GM12874 (cell line): ENCODE measurements at regions not wholly inside any gene's neighbourhood (a gene's known extent, or its start where the extent isn't known, plus 50 kb on each side); places are given as distances from the start of the nearest gene placed in this dataset.

Experiments
- TF ChIP-seq, protein P1 (sequence below): IDR thresholded peaks from 2 replicates; pipeline ENCODE4 v1.5.1; 2011; ENCODE audit warnings: low read depth, mild to moderate bottlenecking, control low read depth, low read length, moderate library complexity; ENCODE audit not compliant: insufficient read depth

GRCh38 chr3:22759636-22760310 is 443.4 kb upstream of the UBE2E2 start:
- TF ChIP-seq, protein P1, sequence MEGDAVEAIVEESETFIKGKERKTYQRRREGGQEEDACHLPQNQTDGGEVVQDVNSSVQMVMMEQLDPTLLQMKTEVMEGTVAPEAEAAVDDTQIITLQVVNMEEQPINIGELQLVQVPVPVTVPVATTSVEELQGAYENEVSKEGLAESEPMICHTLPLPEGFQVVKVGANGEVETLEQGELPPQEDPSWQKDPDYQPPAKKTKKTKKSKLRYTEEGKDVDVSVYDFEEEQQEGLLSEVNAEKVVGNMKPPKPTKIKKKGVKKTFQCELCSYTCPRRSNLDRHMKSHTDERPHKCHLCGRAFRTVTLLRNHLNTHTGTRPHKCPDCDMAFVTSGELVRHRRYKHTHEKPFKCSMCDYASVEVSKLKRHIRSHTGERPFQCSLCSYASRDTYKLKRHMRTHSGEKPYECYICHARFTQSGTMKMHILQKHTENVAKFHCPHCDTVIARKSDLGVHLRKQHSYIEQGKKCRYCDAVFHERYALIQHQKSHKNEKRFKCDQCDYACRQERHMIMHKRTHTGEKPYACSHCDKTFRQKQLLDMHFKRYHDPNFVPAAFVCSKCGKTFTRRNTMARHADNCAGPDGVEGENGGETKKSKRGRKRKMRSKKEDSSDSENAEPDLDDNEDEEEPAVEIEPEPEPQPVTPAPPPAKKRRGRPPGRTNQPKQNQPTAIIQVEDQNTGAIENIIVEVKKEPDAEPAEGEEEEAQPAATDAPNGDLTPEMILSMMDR = no peak

- TF ChIP-seq, protein P1 = no peak
These were observed 437.4 kb upstream of the UBE2E2 start for GRCh38 chr3:22765679-22766078.

GRCh38 chr3:22777834-22778233 is 425.3 kb upstream of the UBE2E2 start:
- TF ChIP-seq, protein P1 = no peak

GRCh38 chr3:22779737-22780136 is 423.4 kb upstream of the UBE2E2 start:
- TF ChIP-seq, protein P1 = no peak

GRCh38 chr3:22792533-22792932 is 410.6 kb upstream of the UBE2E2 start:
- TF ChIP-seq, protein P1 = no peak

DNA sequence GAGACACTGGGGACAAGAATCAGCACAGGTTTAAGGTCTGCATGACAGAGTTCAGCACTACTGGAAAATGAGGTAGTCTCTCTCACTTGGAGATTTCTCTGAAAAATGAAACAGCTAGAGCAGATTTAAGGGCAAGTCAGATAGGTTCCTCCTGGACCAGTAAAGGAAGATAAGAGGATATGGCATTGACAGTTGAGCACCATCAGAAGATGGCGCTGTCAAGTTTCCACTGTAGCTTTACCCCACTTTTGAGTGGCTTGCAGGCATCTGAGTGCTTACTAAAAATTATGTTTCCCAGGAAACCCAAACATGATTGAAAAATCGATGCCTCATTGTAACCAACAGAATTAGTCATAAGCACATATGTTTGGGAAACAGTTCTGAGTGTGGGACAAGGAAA is 407.2 kb upstream of the UBE2E2 start:
- TF ChIP-seq, protein P1 = no peak

- TF ChIP-seq, protein P1 = no peak
These were observed 404.7 kb upstream of the UBE2E2 start for GRCh38 chr3:22798461-22798860.
